OCI-LY7 (cell line): ENCODE measurements at regions not wholly inside any gene's neighbourhood (a gene's known extent, or its start where the extent isn't known, plus 50 kb on each side); places are given as distances from the start of the nearest gene placed in this dataset.

Experiments used
- CTCF ChIP-seq: fragments of 200-600 bp; sonication (generic); conservative IDR thresholded peaks from 2 replicates; pipeline ENCODE4 v1.5.1; 2014; ENCODE audit warnings: mild to moderate bottlenecking, antibody characterized with exemption, low read length, moderate library complexity, mixed read lengths
- EZH2phosphoT487 ChIP-seq: fragments of 200-600 bp; sonication (generic); IDR thresholded peaks from 2 replicates; pipeline ENCODE4 v1.6.1; 2018; ENCODE audit warnings: low read depth, borderline replicate concordance, mild to moderate bottlenecking, mixed run types, antibody characterized with exemption, low read length, moderate library complexity, mixed read lengths

GRCh38 chr7:52565974-52566373 lies 469.5 kb upstream of the POM121L12 start:
- TF ChIP-seq CTCF (no peak), EZH2phosphoT487 (no peak)
